Neuronal stem cell (in vitro differentiated cells): ENCODE measurements at regions not wholly inside any gene's neighbourhood (a gene's known extent, or its start where the extent isn't known, plus 50 kb on each side); places are given as distances from the start of the nearest gene placed in this dataset.

Experiments used
- DNase-seq: peaks from one replicate; pipeline ENCODE4 v3.0.0-alpha.2; 2013; ENCODE audit warnings: low spot score
- H2AFZ ChIP-seq: one replicate; pipeline ENCODE4 v1.6.1; 2013; ENCODE audit warnings: mild to moderate bottlenecking, low read length, inconsistent platforms
- H2AK5ac ChIP-seq: 2 replicates; pipeline ENCODE4 v1.6.1; 2013; ENCODE audit warnings: low read depth, mild to moderate bottlenecking, inconsistent platforms, low read length, moderate library complexity, mixed read lengths
- H2BK120ac ChIP-seq: 2 replicates; pipeline ENCODE4 v1.6.1; 2013; ENCODE audit warnings: low read depth, mild to moderate bottlenecking, inconsistent platforms, low read length, moderate library complexity, mixed read lengths
- H2BK12ac ChIP-seq: one replicate; pipeline ENCODE4 v1.6.1; 2013; ENCODE audit warnings: low read length, inconsistent platforms
- H2BK15ac ChIP-seq: 2 replicates; pipeline ENCODE4 v1.6.1; 2013; ENCODE audit warnings: mild to moderate bottlenecking, low read length, inconsistent platforms, mixed read lengths
- H2BK5ac ChIP-seq: one replicate; pipeline ENCODE4 v1.6.1; 2013; ENCODE audit warnings: inconsistent platforms, mild to moderate bottlenecking, low read length, moderate library complexity
- H3K14ac ChIP-seq: one replicate; pipeline ENCODE4 v1.6.1; 2013; ENCODE audit warnings: low read length, inconsistent platforms
- H3K18ac ChIP-seq: 2 replicates; pipeline ENCODE4 v1.6.1; 2013; ENCODE audit warnings: low read length, inconsistent platforms
- H3K23ac ChIP-seq: 2 replicates; pipeline ENCODE4 v1.6.1; 2013; ENCODE audit warnings: low read depth, mild to moderate bottlenecking, mixed read lengths, low read length, inconsistent platforms; ENCODE audit not compliant: poor library complexity
- H3K27ac ChIP-seq: replicated peaks from 3 replicates; pipeline ENCODE4 v1.5.1; 2013; ENCODE audit warnings: low read length, inconsistent platforms
- H3K27me3 ChIP-seq, 3 experiments: 2 replicates each; pipeline ENCODE4 v1.6.1; 2013; ENCODE audit warnings: low read length in 3 of 3, mild to moderate bottlenecking in 2 of 3, inconsistent platforms in 1 of 3, low read depth in 1 of 3, mixed read lengths in 1 of 3, moderate library complexity in 1 of 3; ENCODE audit not compliant: control insufficient read depth in 3 of 3, insufficient read depth in 3 of 3
- H3K36me3 ChIP-seq, 2 donors: replicated peaks in 1 of 2; 2 replicates each; pipeline ENCODE4 v1.6.1; 2013; ENCODE audit warnings: low read length in 2 of 2; ENCODE audit not compliant: control insufficient read depth in 2 of 2, insufficient read depth in 2 of 2
- H3K4ac ChIP-seq: 2 replicates; pipeline ENCODE4 v1.6.1; 2013; ENCODE audit warnings: inconsistent platforms, mild to moderate bottlenecking, low read length, moderate library complexity
- H3K4me1 ChIP-seq, 2 donors: 1 replicate in 1 of 2; 2 replicates in 1 of 2; pipeline ENCODE4 v1.6.1; 2013; ENCODE audit warnings: low read length in 2 of 2, low read depth in 1 of 2; ENCODE audit not compliant: control insufficient read depth in 2 of 2, insufficient read depth in 1 of 2
- H3K4me2 ChIP-seq: one replicate; pipeline ENCODE4 v1.6.1; 2013; ENCODE audit warnings: mild to moderate bottlenecking, low read length, inconsistent platforms; ENCODE audit not compliant: insufficient read depth, poor library complexity, severe bottlenecking
- H3K4me3 ChIP-seq, 2 donors: 2 replicates each; pipeline ENCODE4 v1.5.1; 2013; ENCODE audit warnings: low read length in 2 of 2, mild to moderate bottlenecking in 2 of 2, inconsistent platforms in 1 of 2, moderate library complexity in 1 of 2
- H3K79me1 ChIP-seq: one replicate; pipeline ENCODE4 v1.6.1; 2013; ENCODE audit warnings: low read depth, mild to moderate bottlenecking, inconsistent platforms, low read length, moderate library complexity
- H3K9ac ChIP-seq: one replicate; pipeline ENCODE4 v1.6.1; 2013; ENCODE audit warnings: mild to moderate bottlenecking, low read depth, low read length, inconsistent platforms; ENCODE audit not compliant: poor library complexity
- H3K9me3 ChIP-seq, 2 donors: replicated peaks in 1 of 2; 2 replicates each; pipeline versions ENCODE3 to v1.6.1; 2013; ENCODE audit warnings: low read length in 2 of 2, mild to moderate bottlenecking in 2 of 2, inconsistent platforms in 1 of 2, low read depth in 1 of 2, mixed read lengths in 1 of 2, moderate library complexity in 1 of 2; ENCODE audit not compliant: control insufficient read depth in 2 of 2, insufficient read depth in 1 of 2
- H4K8ac ChIP-seq: one replicate; pipeline ENCODE4 v1.6.1; 2013; ENCODE audit warnings: low read depth, mild to moderate bottlenecking, inconsistent platforms, low read length, moderate library complexity
- H4K91ac ChIP-seq: one replicate; pipeline ENCODE4 v1.6.1; 2013; ENCODE audit warnings: low read length, low read depth, mild to moderate bottlenecking, inconsistent platforms; ENCODE audit not compliant: poor library complexity
- WGBS, 2 donors: extraction: QIAGEN DNeasy Blood & Tissue Kit; methylation state at CpG; one replicate each; pipeline ENCODE4 v1.1.7; 2013; ENCODE audit warnings: missing lambda C conversion rate in 2 of 2, mixed read lengths in 1 of 2; ENCODE audit not compliant: insufficient read length in 2 of 2, insufficient replicate concordance in 1 of 2; ENCODE audit errors: extremely low coverage in 2 of 2; 5-methylcytosine and 5-hydroxymethylcytosine counted together

DNA sequence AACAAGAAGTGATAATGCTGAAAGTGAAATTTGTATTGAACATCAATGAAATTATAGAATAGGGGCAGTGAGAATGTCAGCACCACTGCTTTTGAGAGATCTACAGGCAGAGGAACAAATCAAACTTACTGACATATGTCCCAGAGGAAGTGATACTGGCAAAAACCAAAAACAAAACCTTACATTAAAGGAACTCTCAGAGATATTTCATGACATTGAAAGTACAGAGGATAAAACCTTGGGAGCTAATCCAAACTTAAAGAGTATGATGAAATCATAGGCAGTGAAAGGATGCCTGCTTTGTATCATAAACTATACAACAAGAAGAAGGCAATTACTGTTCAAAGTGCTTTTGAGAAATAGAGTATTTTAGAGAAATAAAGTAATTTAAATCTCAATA, 90.4 kb upstream of the SV2C start:
- no peak overlapping the region for H2AFZ ChIP-seq
- no peak for DNase-seq
- H3K4ac ChIP-seq = no peak overlapping the region
- no peak overlapping the region for H3K14ac ChIP-seq
- H3K4me1 ChIP-seq = peaks cover 0 to 2% of the 10 kb centered on the region in 2 donors
- H3K18ac ChIP-seq = no peak overlapping the region
- H3K27ac ChIP-seq = no peak overlapping the region
- H4K91ac ChIP-seq = no peak overlapping the region
- no peaks in the 10 kb centered on the region for H3K36me3 ChIP-seq
- H2BK5ac ChIP-seq = no peak overlapping the region
- no peak overlapping the region for H3K23ac ChIP-seq
- H2AK5ac ChIP-seq = no peak overlapping the region
- H3K4me3 ChIP-seq = no peak overlapping the region
- no peaks in the 10 kb centered on the region for H3K27me3 ChIP-seq
- H3K9ac ChIP-seq = no peak overlapping the region
- H2BK120ac ChIP-seq = no peak overlapping the region
- H3K9me3 ChIP-seq = no peaks in the 10 kb centered on the region
- H3K4me2 ChIP-seq = no peak overlapping the region
- no peaks in the 10 kb centered on the region for H3K79me1 ChIP-seq
- H4K8ac ChIP-seq = no peak overlapping the region
- H2BK12ac ChIP-seq = no peak overlapping the region
- no peak overlapping the region for H2BK15ac ChIP-seq

DNA sequence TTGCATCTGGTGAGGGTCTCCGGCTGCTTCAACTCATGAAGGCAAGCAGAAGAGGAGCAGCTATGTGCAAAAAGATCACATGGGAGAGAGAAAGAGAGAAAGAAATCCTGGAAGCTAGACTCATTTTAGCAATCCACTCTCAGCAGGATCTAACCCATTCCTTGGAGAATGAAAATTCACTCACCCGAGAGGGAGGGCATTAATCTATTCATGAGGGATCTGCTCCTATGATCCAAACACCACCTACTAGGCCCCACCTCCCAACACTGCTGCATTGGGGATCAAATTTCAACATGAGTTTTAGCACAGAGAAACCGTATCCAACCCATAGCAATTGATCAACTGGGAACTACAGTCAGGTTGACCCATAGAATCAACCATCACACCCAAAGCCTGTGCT, 98.1 kb upstream of the SV2C start:
- Histone ChIP-seq H3K18ac (no peak overlapping the region), H3K14ac (no peak overlapping the region), H2AK5ac (no peak overlapping the region), H3K4me2 (no peak overlapping the region), H2BK5ac (no peak overlapping the region), H3K4me3 (no peak overlapping the region), H3K9me3 (no peaks in the 10 kb centered on the region), H3K79me1 (no peaks in the 10 kb centered on the region), H3K36me3 (no peaks in the 10 kb centered on the region), H4K91ac (no peak overlapping the region), H3K27me3 (no peaks in the 10 kb centered on the region), H2BK120ac (no peak overlapping the region), H3K27ac (no peak overlapping the region), H3K4me1 (no peaks in the 10 kb centered on the region), H2BK12ac (no peak overlapping the region), H3K23ac (no peak overlapping the region), H3K4ac (no peak overlapping the region), H3K9ac (no peak overlapping the region), H2BK15ac (no peak overlapping the region), H2AFZ (no peak overlapping the region), H4K8ac (no peak overlapping the region)
- DNase-seq = no peak
- WGBS, 2 donors = no CpG with 5 or more reads among the region's 3 CpGs

DNA sequence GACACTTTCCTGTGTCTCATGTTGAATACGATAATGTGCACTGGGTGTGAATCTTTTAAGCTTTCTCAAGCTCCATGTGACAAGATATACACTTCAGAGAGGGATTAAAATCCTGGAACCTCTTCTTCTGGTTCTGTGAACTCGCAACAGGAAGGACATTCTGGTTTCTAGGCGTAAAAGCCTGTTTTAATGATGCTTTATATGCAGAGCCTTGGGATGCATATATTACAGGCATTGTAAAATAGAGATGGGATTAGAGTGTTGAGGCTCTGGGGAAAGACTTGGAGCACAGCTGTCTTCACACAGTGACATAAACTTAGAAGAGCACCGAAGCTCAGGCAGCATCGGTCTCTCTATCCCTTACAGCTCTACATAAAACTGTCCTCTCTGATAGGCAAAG, 107.7 kb upstream of the SV2C start:
- Histone ChIP-seq H2BK15ac (no peak overlapping the region), H3K79me1 (no peaks in the 10 kb centered on the region), H3K4me1 (no peaks in the 10 kb centered on the region), H3K27me3 (no peaks in the 10 kb centered on the region), H3K18ac (no peak overlapping the region), H3K4me2 (no peak overlapping the region), H2BK5ac (no peak overlapping the region), H2AFZ (no peak overlapping the region), H3K23ac (no peak overlapping the region), H3K36me3 (no peaks in the 10 kb centered on the region), H3K14ac (no peak overlapping the region), H3K4me3 (no peak overlapping the region), H4K8ac (no peak overlapping the region), H3K27ac (no peak overlapping the region), H2AK5ac (no peak overlapping the region), H3K4ac (no peak overlapping the region), H3K9me3 (no peaks in the 10 kb centered on the region), H3K9ac (no peak overlapping the region), H4K91ac (no peak overlapping the region), H2BK120ac (no peak overlapping the region), H2BK12ac (no peak overlapping the region)
- no peak for DNase-seq
- no CpG with 5 or more reads among the region's 5 CpGs for WGBS, 2 donors

DNA sequence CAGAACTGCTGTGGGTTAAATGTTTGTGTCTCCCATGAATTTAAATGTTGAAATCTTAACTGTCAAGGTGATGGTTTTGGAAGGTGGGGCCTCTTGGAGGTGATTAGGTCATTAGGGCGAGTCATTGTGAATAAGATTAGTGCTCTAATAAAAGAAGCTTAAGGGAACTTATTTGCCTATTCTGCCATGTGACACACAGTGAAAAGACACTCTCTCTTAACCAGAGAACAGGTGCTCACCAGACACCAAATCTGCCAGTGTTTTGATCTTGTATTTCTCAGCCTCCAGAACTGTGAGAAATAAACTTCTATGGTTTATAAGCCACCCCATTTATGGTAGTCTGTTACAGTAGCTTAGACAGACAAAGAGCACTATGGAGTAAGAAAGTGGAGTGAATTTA, 117.9 kb upstream of the SV2C start:
- Histone ChIP-seq H2BK15ac (no peak overlapping the region), H3K18ac (no peak overlapping the region), H3K4ac (no peak overlapping the region), H2AK5ac (no peak overlapping the region), H3K4me2 (no peak overlapping the region), H3K27me3 (no peaks in the 10 kb centered on the region), H3K79me1 (no peaks in the 10 kb centered on the region), H3K14ac (no peak overlapping the region), H3K9ac (no peak overlapping the region), H3K27ac (no peak overlapping the region), H2BK120ac (no peak overlapping the region), H2BK5ac (no peak overlapping the region), H2BK12ac (no peak overlapping the region), H4K91ac (no peak overlapping the region), H4K8ac (no peak overlapping the region), H3K4me1 (no peaks in the 10 kb centered on the region), H3K23ac (no peak overlapping the region), H3K9me3 (peaks cover 5 to 8% of the 10 kb centered on the region in 2 donors), H2AFZ (no peak overlapping the region), H3K4me3 (no peak overlapping the region), H3K36me3 (no peaks in the 10 kb centered on the region)
- no CpG with 5 or more reads among the region's 1 CpG for WGBS, 2 donors
- no peak for DNase-seq
